ENCODE measurements at regions not wholly inside any gene's neighbourhood (a gene's known extent, or its start where the extent isn't known, plus 50 kb on each side); places are given as distances from the start of the nearest gene placed in this dataset.

GRCh38 chr2:105654474-105655004, 90.2 kb upstream of the NCK2 start:
- no peak for ATAC-seq (ENCODE audit: low read depth)
- intact Hi-C loops (cut with micrococcal nuclease), result no loop called here
- TF ChIP-seq, protein P1, sequence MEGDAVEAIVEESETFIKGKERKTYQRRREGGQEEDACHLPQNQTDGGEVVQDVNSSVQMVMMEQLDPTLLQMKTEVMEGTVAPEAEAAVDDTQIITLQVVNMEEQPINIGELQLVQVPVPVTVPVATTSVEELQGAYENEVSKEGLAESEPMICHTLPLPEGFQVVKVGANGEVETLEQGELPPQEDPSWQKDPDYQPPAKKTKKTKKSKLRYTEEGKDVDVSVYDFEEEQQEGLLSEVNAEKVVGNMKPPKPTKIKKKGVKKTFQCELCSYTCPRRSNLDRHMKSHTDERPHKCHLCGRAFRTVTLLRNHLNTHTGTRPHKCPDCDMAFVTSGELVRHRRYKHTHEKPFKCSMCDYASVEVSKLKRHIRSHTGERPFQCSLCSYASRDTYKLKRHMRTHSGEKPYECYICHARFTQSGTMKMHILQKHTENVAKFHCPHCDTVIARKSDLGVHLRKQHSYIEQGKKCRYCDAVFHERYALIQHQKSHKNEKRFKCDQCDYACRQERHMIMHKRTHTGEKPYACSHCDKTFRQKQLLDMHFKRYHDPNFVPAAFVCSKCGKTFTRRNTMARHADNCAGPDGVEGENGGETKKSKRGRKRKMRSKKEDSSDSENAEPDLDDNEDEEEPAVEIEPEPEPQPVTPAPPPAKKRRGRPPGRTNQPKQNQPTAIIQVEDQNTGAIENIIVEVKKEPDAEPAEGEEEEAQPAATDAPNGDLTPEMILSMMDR (IDR thresholded peaks at IDR 0.05), result no peak

DNA sequence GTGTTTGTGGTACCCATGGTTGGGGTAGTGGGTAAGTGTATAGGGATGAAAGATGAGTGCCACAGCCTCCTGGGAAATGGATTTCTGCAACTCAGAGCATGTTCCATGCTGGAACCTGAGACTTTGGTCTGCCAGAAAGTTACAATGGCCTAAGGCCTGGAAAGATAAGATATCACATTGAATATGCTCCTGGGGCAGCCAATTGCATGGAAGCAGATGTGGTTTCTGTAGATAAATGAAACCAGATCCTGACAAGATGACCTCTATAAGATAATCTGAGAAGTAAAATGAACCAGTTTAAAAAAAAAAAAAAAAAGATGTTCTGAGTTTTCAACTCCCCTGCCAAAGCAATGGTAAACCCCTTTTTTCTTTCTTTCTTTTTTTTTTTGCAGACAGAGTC, 91.4 kb upstream of the NCK2 start:
- ATAC-seq (ENCODE audit: low read depth) (no peak), DNase-seq (no peak)
- no peaks in the 10 kb centered on the region for H3K27me3 Mint-ChIP-seq
- H3K4me3 Mint-ChIP-seq, result no peak overlapping the region
- TF ChIP-seq, protein P1 (IDR thresholded peaks at IDR 0.05), result no peak
- H3K9me3 Mint-ChIP-seq, result peaks cover 3% of the 10 kb centered on the region
- ChIA-PET CTCF (no interaction called here), POLR2A (no interaction called here)
- no peaks in the 10 kb centered on the region for H3K4me1 Mint-ChIP-seq
- no peaks in the 10 kb centered on the region for H3K36me3 Mint-ChIP-seq (ENCODE audit: low read depth)
- intact Hi-C loops (cut with micrococcal nuclease), result no loop called here
- no peak overlapping the region for H3K27ac Mint-ChIP-seq

More at GRCh38 chr2:105654474-105655004, 90.2 kb upstream of the NCK2 start:
- Mint-ChIP-seq H3K27ac (no peak overlapping the region), H3K36me3 (ENCODE audit: low read depth) (no peaks in the 10 kb centered on the region), H3K9me3 (peaks cover 2% of the 10 kb centered on the region), H3K4me1 (no peaks in the 10 kb centered on the region), H3K27me3 (peaks cover 7% of the 10 kb centered on the region), H3K4me3 (no peak overlapping the region)
- no peak for DNase-seq
- POLR2A ChIA-PET, result no interaction called here
- CTCF ChIA-PET, result no interaction called here

- ChIA-PET CTCF (no interaction called here), POLR2A (no interaction called here)
- DNase-seq, result no peak
- Mint-ChIP-seq H3K4me1 (no peaks in the 10 kb centered on the region), H3K9me3 (peaks cover 3% of the 10 kb centered on the region), H3K36me3 (ENCODE audit: low read depth) (no peaks in the 10 kb centered on the region), H3K27ac (no peak overlapping the region), H3K4me3 (no peak overlapping the region), H3K27me3 (no peaks in the 10 kb centered on the region)
- TF ChIP-seq, protein P1 (IDR thresholded peaks at IDR 0.05), result no peak
- intact Hi-C loops (cut with micrococcal nuclease), result no loop called here
- ATAC-seq (ENCODE audit: low read depth), result no peak
Observed at GRCh38 chr2:105652014-105652796, 92.5 kb upstream of the NCK2 start.

- POLR2A ChIA-PET, result interaction anchor here (0.6 kb wide), 2 partner anchors 20 to 31 kb away, joined by 5 to 9 read pairs; no protein-coding TSS in a partner anchor
- Mint-ChIP-seq H3K4me3 (no peak overlapping the region), H3K9me3 (peaks cover 3% of the 10 kb centered on the region), H3K27me3 (no peaks in the 10 kb centered on the region), H3K36me3 (ENCODE audit: low read depth) (no peaks in the 10 kb centered on the region), H3K4me1 (no peaks in the 10 kb centered on the region), H3K27ac (no peak overlapping the region)
- intact Hi-C loops (cut with micrococcal nuclease), result no loop called here
- TF ChIP-seq, protein P1 (IDR thresholded peaks at IDR 0.05), result no peak
- DNase-seq, result no peak
- no peak for ATAC-seq (ENCODE audit: low read depth)
- CTCF ChIA-PET, result no interaction called here
Observed at GRCh38 chr2:105649534-105649933, 95.2 kb upstream of the NCK2 start.

GRCh38 chr2:105647731-105648130, 97.0 kb upstream of the NCK2 start:
- DNase-seq (no peak), ATAC-seq (ENCODE audit: low read depth) (no peak)
- Mint-ChIP-seq H3K36me3 (ENCODE audit: low read depth) (no peaks in the 10 kb centered on the region), H3K27ac (no peak overlapping the region), H3K4me1 (no peaks in the 10 kb centered on the region), H3K27me3 (no peaks in the 10 kb centered on the region), H3K4me3 (no peak overlapping the region), H3K9me3 (peaks cover 3% of the 10 kb centered on the region)
- TF ChIP-seq, protein P1 (IDR thresholded peaks at IDR 0.05), result no peak
- CTCF ChIA-PET, result no interaction called here
- intact Hi-C loops (cut with micrococcal nuclease), result no loop called here
- POLR2A ChIA-PET, result no interaction called here

Measured in activated B cell treated with CpG ODN at 0.5 μM for 24 hours (primary cell).